ENCODE measurements at regions not wholly inside any gene's neighbourhood (a gene's known extent, or its start where the extent isn't known, plus 50 kb on each side); places are given as distances from the start of the nearest gene placed in this dataset.
A peak's percentile ranks its signal among the peaks of the same experiment; 100 is the strongest.
"Not testable (repeated sequence)": the region's sequence is repeated elsewhere in the genome, so short reads cannot be mapped to it uniquely, and the experiment has no call there.

- no peak for DNase-seq (ENCODE audit: low spot score)
Measured at GRCh38 chr3:59364496-59364895, 314.7 kb upstream of the CFAP20DC start.

- DNase-seq (ENCODE audit: low spot score): not testable (repeated sequence)
Measured at GRCh38 chr3:59360312-59360711, 310.5 kb upstream of the CFAP20DC start.

GRCh38 chr3:59341459-59341858 lies 291.6 kb upstream of the CFAP20DC start:
- no peak for DNase-seq (ENCODE audit: low spot score)

GRCh38 chr3:59339818-59340217 lies 290.0 kb upstream of the CFAP20DC start:
- DNase-seq (ENCODE audit: low spot score): no peak

DNA sequence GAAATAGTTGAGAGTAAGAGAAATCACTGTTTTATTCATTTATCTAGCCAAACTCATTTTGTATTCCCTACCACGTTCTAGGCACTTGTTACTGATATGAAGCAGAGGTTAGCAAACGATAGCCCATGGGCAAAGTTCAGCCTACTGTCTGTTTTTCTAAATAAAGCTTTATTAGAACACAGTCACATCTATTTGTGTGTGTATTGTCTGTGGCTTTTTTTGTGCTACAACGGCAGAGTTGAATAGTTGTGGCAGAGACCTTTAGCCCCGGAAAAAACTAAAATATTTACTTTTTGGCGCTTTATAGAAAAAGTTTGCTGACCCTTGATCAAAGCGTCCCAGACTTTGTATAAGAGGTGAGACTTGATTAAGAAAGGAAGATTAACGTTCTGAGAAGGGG lies 289.1 kb upstream of the CFAP20DC start:
- no peak for DNase-seq (ENCODE audit: low spot score)

GRCh38 chr3:59335338-59335737 lies 285.5 kb upstream of the CFAP20DC start:
- no peak for DNase-seq (ENCODE audit: low spot score)

DNA sequence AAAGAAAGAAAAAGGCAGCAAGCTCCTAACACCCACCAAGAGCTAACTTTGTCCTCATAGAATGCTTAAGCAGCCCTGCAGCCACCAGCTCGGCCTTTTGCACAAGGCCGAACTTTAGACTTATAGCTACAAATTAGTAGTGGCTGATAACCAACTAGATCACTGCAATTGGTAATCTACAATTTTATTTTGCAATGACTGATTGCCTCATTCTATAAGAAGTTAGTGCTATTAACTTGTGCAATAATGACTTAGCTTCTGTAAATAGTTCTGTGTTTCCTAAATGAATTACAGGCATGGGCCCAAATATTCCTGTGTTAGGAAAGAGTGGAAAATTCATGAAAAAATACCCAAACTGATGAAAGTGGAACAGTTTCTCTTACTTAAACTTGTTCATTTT lies 284.8 kb upstream of the CFAP20DC start:
- no peak for DNase-seq (ENCODE audit: low spot score)

GRCh38 chr3:59327376-59327808 lies 277.6 kb upstream of the CFAP20DC start:
- DNase-seq (ENCODE audit: low spot score): no peak

GRCh38 chr3:59326246-59327024 lies 276.6 kb upstream of the CFAP20DC start:
- DNase-seq (ENCODE audit: low spot score): peak; percentile 23

- no peak for DNase-seq (ENCODE audit: low spot score)
Measured at GRCh38 chr3:59321881-59322540, 272.2 kb upstream of the CFAP20DC start.

- DNase-seq (ENCODE audit: low spot score): no peak
Measured at GRCh38 chr3:59320080-59320479, 270.3 kb upstream of the CFAP20DC start.

DNA sequence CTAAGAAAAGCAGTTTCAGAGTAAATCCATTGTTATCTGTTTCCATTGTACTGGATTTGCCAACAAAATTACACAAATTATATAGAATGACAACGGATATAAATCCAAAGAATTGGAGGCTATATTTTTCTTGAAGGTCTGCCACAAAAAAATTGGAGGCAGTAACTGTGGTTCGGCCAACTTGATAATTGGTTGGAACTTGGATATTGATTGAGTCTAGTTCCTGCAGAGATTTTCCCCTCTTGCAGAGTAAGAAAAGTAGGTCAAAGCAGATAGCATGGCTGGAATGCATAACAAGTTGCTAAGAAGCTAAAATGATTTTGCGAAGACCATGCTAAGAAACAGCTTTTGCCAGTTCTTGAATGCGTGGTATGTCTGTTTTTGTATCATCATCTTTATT lies 269.6 kb upstream of the CFAP20DC start:
- DNase-seq (ENCODE audit: low spot score): no peak

- no peak for DNase-seq (ENCODE audit: low spot score)
Measured at GRCh38 chr3:59318881-59319280, 269.1 kb upstream of the CFAP20DC start.

GRCh38 chr3:59317386-59317785 lies 267.6 kb upstream of the CFAP20DC start:
- DNase-seq (ENCODE audit: low spot score): no peak

DNA sequence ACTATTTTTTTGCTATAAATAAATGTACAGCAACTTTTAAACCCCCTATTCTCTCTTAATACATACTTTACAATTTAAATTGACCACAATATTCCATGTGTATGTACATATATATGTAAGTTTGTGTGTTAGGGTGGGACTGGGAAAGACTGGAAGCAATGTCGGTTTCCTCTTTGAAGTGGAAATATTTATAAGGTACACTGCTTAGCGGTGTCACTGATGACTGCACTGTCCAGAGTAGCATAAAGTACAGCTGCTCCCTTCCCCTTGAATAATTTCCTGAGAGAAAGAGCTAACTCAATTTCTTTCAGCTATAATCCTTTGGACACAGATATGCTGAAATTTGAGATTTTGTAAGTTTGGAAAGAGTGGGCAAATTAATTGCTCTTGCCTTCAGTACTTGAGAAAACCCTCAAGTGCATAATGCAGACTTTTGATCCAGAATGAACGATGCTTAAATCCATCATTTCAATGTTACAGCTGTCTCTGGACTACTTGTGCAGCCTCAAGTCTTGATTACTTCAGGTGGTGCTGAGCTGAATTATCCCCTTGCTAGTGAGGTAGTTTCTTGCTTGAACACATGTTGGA lies 267.0 kb upstream of the CFAP20DC start:
- DNase-seq (ENCODE audit: low spot score): no peak

- peak; percentile 7 for DNase-seq (ENCODE audit: low spot score)
Measured at GRCh38 chr3:59313365-59313764, 263.5 kb upstream of the CFAP20DC start.

- DNase-seq (ENCODE audit: low spot score): no peak
Measured at GRCh38 chr3:59311231-59311630, 261.4 kb upstream of the CFAP20DC start.

DNA sequence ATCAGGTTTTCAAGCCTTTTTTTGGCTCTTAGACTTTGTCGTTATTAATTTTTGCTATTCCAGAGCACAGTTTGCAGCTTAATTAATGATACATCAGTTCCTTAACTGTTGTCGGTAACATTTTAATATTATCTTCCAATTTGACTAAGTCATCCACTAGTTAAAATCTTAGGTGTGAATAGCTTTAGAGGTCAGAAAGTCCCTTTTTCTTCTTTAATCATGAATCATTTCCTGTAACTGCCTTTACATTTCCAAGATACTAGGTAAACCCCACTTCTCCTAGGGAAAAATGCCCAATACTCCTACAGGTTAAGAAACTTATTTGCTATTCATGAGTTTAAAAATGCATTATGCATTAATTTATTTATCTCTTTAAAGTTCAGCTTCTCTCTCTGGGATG lies 260.9 kb upstream of the CFAP20DC start:
- DNase-seq (ENCODE audit: low spot score): no peak

DNA sequence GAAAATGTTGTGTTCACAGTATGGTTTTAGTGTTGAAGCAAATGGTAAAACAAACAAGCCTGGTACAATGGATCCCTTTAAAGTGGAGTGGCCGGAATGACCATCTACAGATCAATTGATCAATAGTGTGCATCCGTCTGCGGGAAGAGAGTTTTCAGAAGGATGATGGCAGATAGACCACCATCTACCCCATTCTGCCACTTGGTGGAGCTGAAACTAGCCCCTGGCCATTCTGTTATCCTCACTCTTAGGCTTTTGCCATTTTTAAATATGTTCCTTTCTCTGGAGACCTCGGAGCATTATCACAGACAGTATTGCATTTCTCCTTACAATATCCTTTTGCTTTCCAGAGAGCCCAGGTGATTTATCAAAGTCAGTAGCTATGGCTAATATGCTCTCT lies 258.9 kb upstream of the CFAP20DC start:
- DNase-seq (ENCODE audit: low spot score): no peak

DNA sequence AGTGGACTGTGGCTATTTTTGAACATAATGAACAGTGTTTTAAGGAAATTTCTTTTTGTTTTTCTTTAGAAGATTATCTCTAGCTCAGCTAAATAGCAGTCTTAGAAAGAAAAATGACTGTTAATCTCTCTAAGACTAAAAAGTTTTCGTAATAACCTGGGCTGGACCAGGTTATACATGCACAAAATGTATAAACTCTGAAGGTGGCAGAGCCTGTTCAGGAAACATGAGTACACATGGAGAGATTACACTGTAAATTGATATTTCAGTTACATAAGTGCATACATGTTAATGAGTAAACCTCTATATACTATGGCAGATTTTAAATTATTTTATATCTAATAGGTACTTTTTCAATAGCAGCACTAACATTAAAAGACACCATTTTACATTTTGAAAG lies 258.2 kb upstream of the CFAP20DC start:
- DNase-seq (ENCODE audit: low spot score): no peak

- no peak for DNase-seq (ENCODE audit: low spot score)
Measured at GRCh38 chr3:59306436-59306835, 256.6 kb upstream of the CFAP20DC start.

DNA sequence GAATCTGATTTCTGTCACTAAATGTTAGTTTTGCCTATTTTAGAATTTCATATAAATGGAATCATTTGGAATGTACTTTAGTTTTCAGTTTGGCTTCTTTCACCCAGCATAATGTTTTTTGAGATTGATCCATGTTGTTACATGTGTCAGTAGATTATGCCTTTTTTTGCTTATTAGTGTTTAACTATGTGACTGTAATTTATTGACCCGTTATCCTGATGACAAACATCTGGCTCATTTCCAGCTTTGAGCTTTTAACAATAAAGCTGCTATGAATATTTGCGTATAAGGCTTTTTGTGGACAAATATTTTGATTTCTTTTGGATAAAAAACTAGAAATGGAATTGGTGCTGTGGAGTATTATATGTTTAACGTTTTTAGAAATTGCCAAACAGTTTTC lies 254.5 kb upstream of the CFAP20DC start:
- no peak for DNase-seq (ENCODE audit: low spot score)

GRCh38 chr3:59303452-59303851 lies 253.6 kb upstream of the CFAP20DC start:
- DNase-seq (ENCODE audit: low spot score): no peak

All from HT-29 (cell line).